IMR-90 (cell line): ENCODE measurements at regions not wholly inside any gene's neighbourhood (a gene's known extent, or its start where the extent isn't known, plus 50 kb on each side); places are given as distances from the start of the nearest gene placed in this dataset.

Experiments
- CEBPB ChIP-seq: IDR thresholded peaks from 2 replicates; pipeline ENCODE4 v1.6.1; 2012; ENCODE audit warnings: low read depth, low read length, improper control_type of control experiment
- MAFK ChIP-seq: IDR thresholded peaks from 2 replicates; pipeline ENCODE4 v1.6.1; 2012; ENCODE audit warnings: low read depth, low read length, improper control_type of control experiment
- POLR2A ChIP-seq: IDR thresholded peaks from 2 replicates; pipeline ENCODE4 v1.6.1; 2012; ENCODE audit warnings: mild to moderate bottlenecking, low read depth, low read length
- RAD21 ChIP-seq: IDR thresholded peaks from 2 replicates; pipeline ENCODE4 v1.6.1; 2012; ENCODE audit warnings: low read length, improper control_type of control experiment
- RCOR1 ChIP-seq: IDR thresholded peaks from 2 replicates; pipeline ENCODE4 v1.6.1; 2012; ENCODE audit warnings: mild to moderate bottlenecking, low read length, improper control_type of control experiment; ENCODE audit not compliant: insufficient replicate concordance
- RFX5 ChIP-seq: IDR thresholded peaks from 2 replicates; pipeline ENCODE4 v1.8.0; 2012; ENCODE audit warnings: low read depth, mild to moderate bottlenecking, low read length, moderate library complexity
- SMC3 ChIP-seq: fragments of 150-350 bp; IDR thresholded peaks from 2 replicates; pipeline ENCODE4 v1.6.1; 2016; ENCODE audit warnings: low read depth, mild to moderate bottlenecking, antibody characterized with exemption, low read length, moderate library complexity
- TF ChIP-seq, protein P1 (sequence below): conservative IDR thresholded peaks from 2 replicates; pipeline ENCODE4 v1.5.1; 2012; ENCODE audit warnings: mild to moderate bottlenecking, low read depth, low read length, improper control_type of control experiment
- TF ChIP-seq, protein P2 (sequence below): fragments of 150-350 bp; IDR thresholded peaks from 2 replicates; pipeline ENCODE4 v1.6.1; 2017; ENCODE audit warnings: mild to moderate bottlenecking, antibody characterized with exemption, low read length, low read depth
- TF ChIP-seq, protein P3 (sequence below): fragments of 150-350 bp; IDR thresholded peaks from 2 replicates; pipeline ENCODE4 v1.6.1; 2016; ENCODE audit warnings: low read depth, mild to moderate bottlenecking, low read length, moderate library complexity, borderline replicate concordance

DNA sequence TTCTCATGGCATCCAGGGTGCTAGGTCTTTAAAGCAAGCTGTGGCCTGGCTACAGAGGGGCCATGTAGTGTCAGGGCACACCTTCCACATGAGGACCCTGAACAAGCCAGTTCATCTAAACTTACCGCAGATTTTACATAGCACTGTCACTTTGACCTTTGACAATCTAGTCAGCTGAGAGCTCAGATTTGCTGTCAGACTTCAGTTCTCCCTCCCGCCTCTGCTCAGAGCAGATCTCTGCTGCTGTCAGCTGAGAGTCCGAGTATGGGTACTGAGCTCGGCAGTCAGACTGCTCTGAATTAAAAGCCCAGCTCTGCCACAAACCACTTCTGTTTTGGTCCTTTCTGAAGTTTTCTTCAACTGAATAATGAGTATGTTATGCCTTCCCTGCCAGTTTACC lies 507.1 kb downstream of the SOX6 start:
- TF ChIP-seq, protein P1, sequence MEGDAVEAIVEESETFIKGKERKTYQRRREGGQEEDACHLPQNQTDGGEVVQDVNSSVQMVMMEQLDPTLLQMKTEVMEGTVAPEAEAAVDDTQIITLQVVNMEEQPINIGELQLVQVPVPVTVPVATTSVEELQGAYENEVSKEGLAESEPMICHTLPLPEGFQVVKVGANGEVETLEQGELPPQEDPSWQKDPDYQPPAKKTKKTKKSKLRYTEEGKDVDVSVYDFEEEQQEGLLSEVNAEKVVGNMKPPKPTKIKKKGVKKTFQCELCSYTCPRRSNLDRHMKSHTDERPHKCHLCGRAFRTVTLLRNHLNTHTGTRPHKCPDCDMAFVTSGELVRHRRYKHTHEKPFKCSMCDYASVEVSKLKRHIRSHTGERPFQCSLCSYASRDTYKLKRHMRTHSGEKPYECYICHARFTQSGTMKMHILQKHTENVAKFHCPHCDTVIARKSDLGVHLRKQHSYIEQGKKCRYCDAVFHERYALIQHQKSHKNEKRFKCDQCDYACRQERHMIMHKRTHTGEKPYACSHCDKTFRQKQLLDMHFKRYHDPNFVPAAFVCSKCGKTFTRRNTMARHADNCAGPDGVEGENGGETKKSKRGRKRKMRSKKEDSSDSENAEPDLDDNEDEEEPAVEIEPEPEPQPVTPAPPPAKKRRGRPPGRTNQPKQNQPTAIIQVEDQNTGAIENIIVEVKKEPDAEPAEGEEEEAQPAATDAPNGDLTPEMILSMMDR: no peak
- TF ChIP-seq POLR2A: no peak
- TF ChIP-seq, protein P2, sequence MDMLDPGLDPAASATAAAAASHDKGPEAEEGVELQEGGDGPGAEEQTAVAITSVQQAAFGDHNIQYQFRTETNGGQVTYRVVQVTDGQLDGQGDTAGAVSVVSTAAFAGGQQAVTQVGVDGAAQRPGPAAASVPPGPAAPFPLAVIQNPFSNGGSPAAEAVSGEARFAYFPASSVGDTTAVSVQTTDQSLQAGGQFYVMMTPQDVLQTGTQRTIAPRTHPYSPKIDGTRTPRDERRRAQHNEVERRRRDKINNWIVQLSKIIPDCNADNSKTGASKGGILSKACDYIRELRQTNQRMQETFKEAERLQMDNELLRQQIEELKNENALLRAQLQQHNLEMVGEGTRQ: no peak
- TF ChIP-seq RCOR1: no peak
- no peak for TF ChIP-seq RAD21
- TF ChIP-seq RFX5: no peak
- no peak for TF ChIP-seq SMC3
- no peak for TF ChIP-seq CEBPB
- TF ChIP-seq, protein P3, sequence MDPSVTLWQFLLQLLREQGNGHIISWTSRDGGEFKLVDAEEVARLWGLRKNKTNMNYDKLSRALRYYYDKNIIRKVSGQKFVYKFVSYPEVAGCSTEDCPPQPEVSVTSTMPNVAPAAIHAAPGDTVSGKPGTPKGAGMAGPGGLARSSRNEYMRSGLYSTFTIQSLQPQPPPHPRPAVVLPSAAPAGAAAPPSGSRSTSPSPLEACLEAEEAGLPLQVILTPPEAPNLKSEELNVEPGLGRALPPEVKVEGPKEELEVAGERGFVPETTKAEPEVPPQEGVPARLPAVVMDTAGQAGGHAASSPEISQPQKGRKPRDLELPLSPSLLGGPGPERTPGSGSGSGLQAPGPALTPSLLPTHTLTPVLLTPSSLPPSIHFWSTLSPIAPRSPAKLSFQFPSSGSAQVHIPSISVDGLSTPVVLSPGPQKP: no peak
- no peak for TF ChIP-seq MAFK
